SKM-1 treated with dmso at 0.1 percent for 144 hours (cell line): ENCODE measurements at regions not wholly inside any gene's neighbourhood (a gene's known extent, or its start where the extent isn't known, plus 50 kb on each side); places are given as distances from the start of the nearest gene placed in this dataset.

ENCODE experiments used
- DNase-seq: peaks from one replicate; lab custom pipeline; 2025; ENCODE audit not compliant: unreplicated experiment; lab: John Stamatoyannopoulos, UW

- DNase-seq: no peak
Measured at GRCh38 chr12:59927032-59927431, 331.2 kb downstream of the SLC16A7 start.

- no peak for DNase-seq
Measured at GRCh38 chr12:59928416-59928815, 332.6 kb downstream of the SLC16A7 start.

- no peak for DNase-seq
Measured at GRCh38 chr12:59929110-59929509, 333.3 kb downstream of the SLC16A7 start.

GRCh38 chr12:59934486-59934885 lies 338.7 kb downstream of the SLC16A7 start:
- DNase-seq: no peak

- no peak for DNase-seq
Measured at GRCh38 chr12:59936534-59936933, 340.7 kb downstream of the SLC16A7 start.

GRCh38 chr12:59937148-59937547 lies 341.3 kb downstream of the SLC16A7 start:
- no peak for DNase-seq

GRCh38 chr12:59938190-59938962 lies 342.5 kb downstream of the SLC16A7 start:
- no peak for DNase-seq

- DNase-seq: no peak
Measured at GRCh38 chr12:59940631-59941342, 345.0 kb downstream of the SLC16A7 start.

- no peak for DNase-seq
Measured at GRCh38 chr12:59941461-59941860, 345.6 kb downstream of the SLC16A7 start.

GRCh38 chr12:59944177-59944576 lies 348.3 kb downstream of the SLC16A7 start:
- DNase-seq: no peak

GRCh38 chr12:59946635-59947034 lies 350.8 kb downstream of the SLC16A7 start:
- DNase-seq: no peak

- no peak for DNase-seq
Measured at GRCh38 chr12:59963546-59963945, 367.7 kb downstream of the SLC16A7 start.

- DNase-seq: no peak
Measured at GRCh38 chr12:59972905-59973304, 377.1 kb downstream of the SLC16A7 start.

GRCh38 chr12:59973515-59973914 lies 377.7 kb downstream of the SLC16A7 start:
- no peak for DNase-seq

- DNase-seq: no peak
Measured at GRCh38 chr12:59977779-59978178, 381.9 kb downstream of the SLC16A7 start.

GRCh38 chr12:59980476-59980875 lies 384.6 kb downstream of the SLC16A7 start:
- DNase-seq: no peak

GRCh38 chr12:59999291-59999690 lies 403.5 kb downstream of the SLC16A7 start:
- no peak for DNase-seq

GRCh38 chr12:60010486-60010885 lies 414.7 kb downstream of the SLC16A7 start:
- no peak for DNase-seq

GRCh38 chr12:60012659-60013058 lies 416.8 kb downstream of the SLC16A7 start:
- no peak for DNase-seq

- DNase-seq: no peak
Measured at GRCh38 chr12:60014436-60014835, 418.6 kb downstream of the SLC16A7 start.

- no peak for DNase-seq
Measured at GRCh38 chr12:60020068-60020467, 424.2 kb downstream of the SLC16A7 start.

GRCh38 chr12:60021235-60021634 lies 425.4 kb downstream of the SLC16A7 start:
- DNase-seq: no peak
